NOMO-1 treated with dmso at 0.1 percent for 144 hours (cell line): ENCODE measurements at regions not wholly inside any gene's neighbourhood (a gene's known extent, or its start where the extent isn't known, plus 50 kb on each side); places are given as distances from the start of the nearest gene placed in this dataset.
"Not testable (repeated sequence)": the region's sequence is repeated elsewhere in the genome, so short reads cannot be mapped to it uniquely, and the experiment has no call there.

Experiments
- DNase-seq: peaks from one replicate; lab custom pipeline; 2025; ENCODE audit not compliant: unreplicated experiment; lab: John Stamatoyannopoulos, UW

GRCh38 chr7:35908331-35909216 is 107.7 kb downstream of the SEPTIN7 start:
- no peak for DNase-seq

DNA sequence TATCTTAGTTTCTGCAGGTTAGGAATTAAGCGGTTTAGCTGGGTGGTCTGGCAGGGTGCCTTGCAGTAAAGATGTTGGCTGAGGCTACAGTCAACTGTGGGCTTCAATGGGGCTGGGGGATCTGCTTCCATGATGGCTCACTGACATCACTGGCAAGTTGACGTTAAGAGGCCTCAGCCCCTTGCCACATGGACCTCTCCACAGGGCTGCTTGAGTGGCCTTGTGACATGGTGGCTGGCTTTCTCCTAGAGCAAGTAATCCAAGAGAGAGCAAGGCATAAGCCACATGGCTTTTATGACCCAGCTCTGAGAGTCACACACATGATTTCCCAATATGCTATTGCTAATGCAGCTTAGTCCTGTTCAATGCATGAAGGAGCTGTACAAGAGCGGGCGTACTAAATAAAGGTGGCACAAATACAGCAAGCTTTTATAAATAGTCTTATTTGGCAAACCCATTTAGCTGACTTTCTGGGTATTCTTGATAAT is 109.1 kb downstream of the SEPTIN7 start:
- no peak for DNase-seq

- DNase-seq: not testable (repeated sequence)
Measured at GRCh38 chr7:35910621-35911020, 109.8 kb downstream of the SEPTIN7 start.

DNA sequence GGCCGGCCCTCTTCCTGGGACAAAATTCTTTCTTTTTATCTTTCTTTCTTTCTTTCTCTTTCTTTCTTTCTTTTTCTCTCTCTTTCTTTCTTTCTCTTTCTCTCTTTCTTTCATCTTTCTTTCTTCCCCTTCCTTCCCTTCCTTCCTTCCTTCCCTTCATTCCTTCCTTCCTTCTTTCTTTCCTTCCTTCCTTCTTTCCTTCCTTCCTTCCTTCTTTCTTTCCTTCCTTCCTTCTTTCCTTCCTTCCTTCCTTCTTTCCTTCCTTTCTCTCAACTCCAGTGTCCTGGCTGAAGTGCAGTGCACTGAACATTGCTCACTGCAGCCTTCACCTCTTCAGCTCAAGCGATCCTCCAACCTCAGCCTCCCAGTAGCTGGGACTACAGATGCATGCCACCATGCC is 112.5 kb downstream of the SEPTIN7 start:
- not testable (repeated sequence) for DNase-seq

DNA sequence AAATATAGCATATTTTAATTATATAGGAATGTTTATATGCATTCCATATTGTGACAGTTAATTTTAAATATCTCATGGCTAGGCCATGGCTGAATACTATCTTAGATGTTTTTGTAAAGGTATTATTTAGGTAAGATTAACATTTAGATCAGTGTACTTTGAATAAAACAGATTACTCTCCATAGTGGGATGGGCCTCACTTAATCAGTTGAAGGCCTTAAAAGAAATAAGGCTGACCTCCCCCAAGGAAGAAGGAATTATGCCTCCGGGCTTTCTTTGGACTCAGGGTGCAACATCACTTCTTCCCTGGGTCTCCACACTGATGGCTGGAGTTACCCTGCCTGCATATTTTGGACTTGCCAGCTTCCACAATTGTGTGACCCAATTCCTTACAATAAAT is 113.4 kb downstream of the SEPTIN7 start:
- DNase-seq: not testable (repeated sequence)

- DNase-seq: not testable (repeated sequence)
Measured at GRCh38 chr7:35915247-35915955, 114.5 kb downstream of the SEPTIN7 start.

- not testable (repeated sequence) for DNase-seq
Measured at GRCh38 chr7:35918217-35918616, 117.4 kb downstream of the SEPTIN7 start.

DNA sequence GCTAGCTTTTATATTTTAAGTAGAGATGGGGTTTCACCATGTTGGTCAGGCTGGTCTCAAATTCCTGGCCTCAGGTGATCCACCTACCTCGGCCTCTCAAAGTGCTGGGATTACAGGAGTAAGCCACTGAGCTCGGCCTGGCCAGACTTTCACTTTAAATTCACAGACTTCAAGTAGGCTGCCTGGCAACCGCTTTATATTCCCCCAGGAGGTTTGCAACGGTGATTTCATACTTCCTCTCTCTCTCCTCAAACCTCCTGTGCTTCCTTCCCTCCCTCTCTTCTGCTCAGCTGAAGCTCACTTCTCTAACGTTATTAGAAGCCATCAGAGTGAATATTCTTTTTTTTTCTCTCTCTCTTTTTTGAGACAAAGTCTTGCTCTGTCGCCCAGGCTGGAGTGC is 118.8 kb downstream of the SEPTIN7 start:
- not testable (repeated sequence) for DNase-seq

DNA sequence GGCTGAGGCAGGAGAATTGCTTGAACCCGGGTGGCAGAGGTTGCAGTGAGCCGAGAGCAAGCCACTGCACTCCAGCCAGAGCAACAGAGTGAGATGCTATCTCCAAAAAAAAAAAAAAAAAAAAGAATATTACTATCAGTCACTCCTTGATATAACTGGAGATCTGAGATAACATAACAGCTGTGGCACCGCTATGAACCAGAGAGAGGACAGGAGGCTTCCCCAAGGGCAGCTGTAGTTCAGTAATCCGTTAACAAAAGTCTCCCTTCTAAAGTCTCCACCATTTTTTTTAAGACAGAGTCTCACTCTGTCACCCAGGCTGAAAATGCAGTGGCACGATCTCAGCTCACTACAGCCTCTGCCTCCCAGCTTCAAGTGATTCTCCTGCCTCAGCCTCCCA is 120.5 kb downstream of the SEPTIN7 start:
- not testable (repeated sequence) for DNase-seq

- DNase-seq: not testable (repeated sequence)
Measured at GRCh38 chr7:35924668-35925067, 123.8 kb downstream of the SEPTIN7 start.

DNA sequence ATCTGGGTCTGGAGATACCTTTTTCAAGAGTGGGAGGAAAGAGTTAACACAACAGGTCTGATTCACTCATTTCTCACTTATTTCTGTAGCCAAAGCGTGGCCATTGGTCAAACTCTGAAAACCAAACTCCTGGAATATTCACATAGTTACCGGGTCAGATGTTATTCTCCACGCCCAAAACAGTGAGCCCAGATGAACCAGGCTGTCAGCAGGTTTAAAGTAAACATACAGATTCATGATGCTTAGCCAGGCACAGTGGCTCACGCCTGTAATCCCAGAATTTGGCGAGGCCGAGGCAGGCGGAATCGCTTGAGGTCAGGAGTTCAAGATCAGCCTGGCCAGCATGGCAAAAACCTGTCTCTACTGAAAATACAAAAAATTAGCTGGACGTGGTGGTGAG is 126.1 kb downstream of the SEPTIN7 start:
- not testable (repeated sequence) for DNase-seq

DNA sequence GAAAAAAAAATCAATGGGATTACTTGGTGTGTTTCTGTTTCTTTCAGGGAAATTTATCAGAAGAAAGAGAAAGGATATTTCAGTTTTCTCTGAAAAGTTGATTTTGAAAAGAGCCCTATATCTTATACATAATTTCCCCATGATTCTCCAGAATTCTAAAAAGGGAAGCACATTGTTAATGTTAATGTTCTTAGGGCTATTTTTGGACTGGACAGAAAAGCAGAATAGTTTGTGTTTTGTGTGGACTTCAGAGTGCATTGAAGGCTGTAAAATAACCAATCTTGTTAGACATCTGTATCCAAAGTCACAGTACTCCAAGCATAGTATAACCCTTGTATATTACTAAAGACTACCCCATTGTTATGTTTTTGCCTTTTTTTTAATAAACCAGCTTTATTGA is 130.3 kb downstream of the SEPTIN7 start:
- not testable (repeated sequence) for DNase-seq

GRCh38 chr7:35931551-35931950 is 130.7 kb downstream of the SEPTIN7 start:
- not testable (repeated sequence) for DNase-seq

- not testable (repeated sequence) for DNase-seq
Measured at GRCh38 chr7:35940695-35941094, 139.8 kb downstream of the SEPTIN7 start.

DNA sequence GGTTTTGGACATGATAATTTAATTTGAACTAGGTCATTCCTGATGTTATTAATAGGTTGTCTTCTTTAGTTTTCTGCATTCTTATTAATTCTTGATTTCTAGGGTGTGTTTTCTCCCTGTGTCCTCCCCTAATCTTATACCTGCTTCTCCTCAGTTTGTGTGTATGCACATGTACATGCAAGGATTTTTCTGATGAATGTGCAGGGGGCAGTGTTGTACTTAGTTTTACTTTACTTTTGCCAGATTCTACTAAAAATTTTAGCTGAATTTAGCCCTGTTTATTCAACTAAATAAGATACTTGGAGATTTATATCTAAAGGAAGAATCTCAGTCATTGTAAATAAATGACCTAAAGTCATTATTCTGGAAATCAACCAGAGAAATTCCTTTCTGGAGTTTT is 144.8 kb downstream of the SEPTIN7 start:
- DNase-seq: not testable (repeated sequence)

- DNase-seq: not testable (repeated sequence)
Measured at GRCh38 chr7:35955735-35956134, 154.9 kb downstream of the SEPTIN7 start.

- not testable (repeated sequence) for DNase-seq
Measured at GRCh38 chr7:35956988-35957387, 156.1 kb downstream of the SEPTIN7 start.

GRCh38 chr7:35961260-35961659 is 160.4 kb downstream of the SEPTIN7 start:
- not testable (repeated sequence) for DNase-seq

- DNase-seq: not testable (repeated sequence)
Measured at GRCh38 chr7:35962607-35963006, 161.8 kb downstream of the SEPTIN7 start.

GRCh38 chr7:35967366-35968139 is 166.7 kb downstream of the SEPTIN7 start:
- no peak for DNase-seq
